ENCODE measurements at regions not wholly inside any gene's neighbourhood (a gene's known extent, or its start where the extent isn't known, plus 50 kb on each side); places are given as distances from the start of the nearest gene placed in this dataset.
"Not testable (repeated sequence)": the region's sequence is repeated elsewhere in the genome, so short reads cannot be mapped to it uniquely, and the experiment has no call there.

GRCh38 chr10:7104379-7104778, 306.5 kb downstream of the SFMBT2 start:
- TF ChIP-seq ZNF274 (IDR thresholded peaks at IDR 0.05; ENCODE audit: low read depth, low read length); SUZ12 (IDR thresholded peaks at IDR 0.05; ENCODE audit: extremely low read depth, insufficient read depth, insufficient read length): not testable (repeated sequence)

Data from NT2/D1 (cell line).